Activated CD4-positive, alpha-beta T cell treated with anti-CD3 and anti-CD28 coated beads for 48 hours (primary cell): ENCODE measurements at regions not wholly inside any gene's neighbourhood (a gene's known extent, or its start where the extent isn't known, plus 50 kb on each side); places are given as distances from the start of the nearest gene placed in this dataset.
"Not testable (repeated sequence)": the region's sequence is repeated elsewhere in the genome, so short reads cannot be mapped to it uniquely, and the experiment has no call there.

ENCODE experiments used
- DNase-seq: peaks from one replicate; pipeline ENCODE4 v3.0.0-alpha.2; 2020

DNA sequence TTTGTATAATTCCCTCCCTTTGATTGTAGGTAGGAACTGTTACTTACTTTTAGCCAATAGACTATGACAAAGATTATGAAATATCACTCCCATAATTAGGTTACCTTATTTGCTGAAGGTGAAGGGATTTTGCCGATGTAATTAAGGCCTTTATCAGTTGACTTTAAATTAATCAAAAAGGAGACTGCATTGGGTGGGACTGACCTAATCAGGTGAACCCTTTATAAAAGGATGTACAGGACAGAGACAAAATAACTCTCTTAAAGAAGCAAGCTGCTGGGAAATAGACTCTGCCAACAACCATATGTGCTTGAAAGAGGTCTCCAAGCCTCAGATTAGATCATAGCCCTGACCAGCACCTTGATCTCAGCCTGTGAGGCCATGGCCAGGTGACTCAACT lies 167.6 kb downstream of the SOX3 start:
- DNase-seq = no peak

DNA sequence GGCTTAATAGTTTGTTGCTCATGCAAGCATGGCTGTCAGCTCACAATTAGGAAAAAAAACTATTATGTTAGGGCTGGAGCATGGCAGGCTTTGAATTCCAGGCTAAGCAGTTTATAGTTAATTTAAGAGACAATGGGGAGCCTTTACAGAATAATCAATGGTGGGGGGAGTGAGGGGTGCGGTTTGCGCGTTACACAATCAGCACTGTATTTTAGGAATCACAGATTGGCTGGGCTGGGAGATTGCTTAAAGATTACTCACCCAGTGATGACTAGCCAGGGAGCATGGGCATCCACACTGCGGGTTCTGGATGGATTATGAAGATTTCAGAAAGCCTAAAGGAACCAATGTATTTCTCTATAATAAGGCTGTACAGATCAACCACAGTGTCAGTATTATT lies 186.6 kb downstream of the SOX3 start:
- DNase-seq = no peak

DNA sequence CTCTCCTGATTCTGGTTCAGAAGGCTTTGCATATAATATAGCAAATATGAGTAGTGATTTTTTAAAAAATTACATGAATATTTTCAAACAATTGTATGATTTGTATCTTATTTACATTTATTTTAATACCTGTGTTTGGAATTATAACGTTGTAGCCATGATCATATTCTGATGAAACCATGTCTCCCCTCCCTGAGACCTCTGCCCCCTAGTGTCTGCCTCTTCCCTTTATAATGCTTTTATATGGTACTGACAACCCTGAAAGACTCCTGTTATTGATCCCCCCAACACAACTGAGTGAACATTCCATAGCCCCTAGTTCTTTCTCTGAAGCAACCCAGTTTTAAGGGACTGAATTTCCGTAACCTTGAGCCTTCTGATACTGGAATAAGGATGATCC lies 187.4 kb downstream of the SOX3 start:
- no peak for DNase-seq

DNA sequence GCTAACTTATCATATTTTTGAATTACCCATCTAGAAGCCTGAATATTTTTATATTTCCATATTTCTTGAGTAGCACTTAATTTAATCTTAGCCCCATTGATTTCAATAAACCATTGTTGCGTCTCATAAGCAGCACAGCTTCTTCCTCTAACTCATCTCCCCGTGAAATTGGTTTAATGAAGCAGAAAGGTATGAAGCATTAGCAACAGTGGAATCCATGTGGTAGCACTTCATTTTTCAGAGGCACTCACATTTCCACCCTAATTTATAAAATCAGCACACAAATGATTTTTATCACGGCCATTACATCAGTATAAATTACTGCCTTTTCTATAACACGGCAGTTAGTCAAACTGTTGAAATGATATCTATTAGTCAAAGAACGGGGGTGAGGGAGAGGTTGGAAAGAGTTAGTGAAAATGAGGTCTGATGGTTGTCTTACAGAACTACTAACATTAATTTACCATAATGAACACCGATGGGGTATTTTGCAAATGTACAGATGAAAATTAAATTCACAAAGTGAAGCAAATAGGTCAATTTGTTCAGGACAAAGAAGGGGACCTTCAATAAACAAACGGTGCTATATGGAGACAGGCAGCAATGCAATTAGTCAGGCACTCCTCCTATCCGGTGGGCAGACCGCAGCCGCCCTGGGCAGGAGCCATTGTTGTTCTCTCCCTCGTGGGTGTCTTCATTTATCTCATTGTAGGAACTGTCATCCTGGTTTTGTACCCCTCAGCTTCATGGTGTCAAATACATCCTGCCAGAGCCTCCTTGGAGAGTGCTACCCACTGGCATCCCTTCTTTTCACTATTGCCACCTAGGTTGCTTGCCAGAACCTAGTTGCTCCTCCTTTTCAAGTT lies 205.7 kb downstream of the SOX3 start:
- DNase-seq = no peak

DNA sequence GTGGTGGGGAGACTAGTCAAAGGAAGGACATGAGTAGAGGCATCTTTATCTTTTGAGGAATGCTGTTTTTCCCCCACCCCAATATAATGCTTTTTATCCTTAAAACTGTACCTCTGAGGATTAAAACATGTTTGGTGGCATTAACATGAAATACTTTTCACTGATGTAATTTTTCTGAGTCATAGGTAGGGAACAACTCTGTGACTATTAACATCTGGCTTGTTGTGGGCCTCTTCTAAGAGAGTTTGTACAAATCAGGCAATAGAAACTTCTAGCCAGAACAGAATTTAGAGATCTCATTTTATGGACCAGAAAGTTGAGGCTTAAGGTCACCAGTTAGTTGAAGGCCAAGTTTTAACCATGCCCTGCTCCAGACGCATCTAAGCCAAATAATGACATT lies 207.6 kb downstream of the SOX3 start:
- no peak for DNase-seq

DNA sequence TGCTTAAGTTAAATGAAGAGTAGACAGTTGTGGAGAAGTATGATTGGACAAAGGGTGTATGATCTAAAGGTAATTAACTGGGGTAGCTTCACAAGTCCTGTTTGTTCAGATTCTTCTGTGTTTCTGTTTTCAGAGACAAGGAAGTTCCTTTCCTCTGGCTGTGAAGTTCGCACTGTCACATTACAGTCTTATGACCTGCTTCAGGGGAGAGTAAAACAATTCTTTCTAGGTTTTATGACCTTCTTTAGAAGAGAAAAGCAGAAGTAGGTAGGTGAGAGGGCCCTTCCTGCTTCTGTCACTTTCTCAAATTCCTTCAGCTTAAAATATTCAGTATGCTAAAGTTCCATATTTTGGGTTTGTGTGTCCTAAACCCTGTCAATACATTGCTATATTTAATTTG lies 211.9 kb downstream of the SOX3 start:
- no peak for DNase-seq

DNA sequence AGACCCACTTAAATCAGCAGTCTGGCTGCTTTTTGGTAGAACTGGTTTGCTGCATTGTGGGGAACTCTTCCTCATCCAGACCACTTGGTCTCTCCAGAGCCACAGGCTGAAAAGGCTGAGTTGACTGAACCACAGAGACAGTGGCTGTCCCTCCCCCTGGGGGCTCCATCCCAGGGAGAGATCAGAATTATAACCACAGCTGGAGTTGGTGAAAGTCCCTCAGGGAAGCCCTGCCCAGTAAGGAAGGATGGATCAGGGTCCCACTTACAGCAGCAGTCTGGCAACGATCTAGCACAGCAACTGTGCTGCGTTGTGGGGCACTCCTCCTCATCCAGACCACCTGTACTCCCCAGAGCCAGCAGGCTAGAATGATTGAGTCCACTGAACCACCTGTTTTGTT lies 212.7 kb downstream of the SOX3 start:
- DNase-seq = no peak

DNA sequence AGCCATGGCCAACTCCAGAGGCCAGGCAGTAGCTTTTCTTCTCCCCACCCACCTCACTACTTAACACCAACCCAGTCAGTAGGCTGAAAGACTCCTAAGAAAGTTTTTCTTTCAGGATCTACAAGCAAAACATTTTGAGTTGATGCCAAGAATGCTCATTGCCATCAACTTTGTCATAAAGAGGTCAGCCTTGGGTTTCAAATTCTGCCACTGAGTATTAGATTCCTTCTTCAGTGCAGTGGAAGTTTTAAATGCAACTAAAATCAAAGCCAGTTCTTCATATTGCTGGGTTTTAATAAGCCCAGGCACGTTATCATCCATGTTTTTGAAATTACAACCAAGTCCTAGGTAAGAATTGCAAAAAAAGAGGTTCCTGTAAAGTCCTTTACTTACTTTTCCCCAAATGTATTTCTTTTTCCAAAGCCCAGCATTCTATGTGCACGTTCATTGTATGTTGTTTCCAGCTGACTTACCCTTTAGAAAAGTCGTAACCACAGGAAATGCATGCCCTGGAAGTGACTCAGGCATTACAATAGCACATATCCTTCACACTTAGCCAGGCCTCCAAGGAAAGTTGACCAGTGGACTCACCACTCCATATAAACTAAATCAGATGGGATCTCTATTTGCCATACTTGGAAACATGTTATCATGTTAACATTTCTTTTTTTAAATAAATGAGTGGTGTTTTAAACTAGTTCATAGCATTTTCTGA lies 229.9 kb downstream of the SOX3 start:
- no peak for DNase-seq

DNA sequence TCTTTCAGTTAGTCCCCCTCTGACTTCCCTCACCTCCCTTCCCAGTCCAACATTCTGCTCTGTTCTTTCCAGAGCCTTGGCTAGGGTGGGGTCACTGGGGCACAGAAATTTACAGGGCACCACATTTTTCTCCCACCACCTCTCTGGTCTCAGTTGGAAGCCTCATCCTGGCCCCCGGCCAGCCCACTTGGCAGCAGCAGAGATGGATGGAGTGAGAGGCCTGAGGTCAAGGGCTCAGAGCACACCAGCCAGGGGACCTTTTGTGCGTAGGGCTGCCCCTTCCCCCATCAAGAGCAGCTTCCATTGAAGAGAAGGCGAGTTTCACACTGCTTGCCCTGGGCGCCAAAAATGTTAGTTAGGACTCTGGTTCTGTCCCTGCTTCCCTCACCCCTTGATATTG lies 230.9 kb downstream of the SOX3 start:
- no peak for DNase-seq

DNA sequence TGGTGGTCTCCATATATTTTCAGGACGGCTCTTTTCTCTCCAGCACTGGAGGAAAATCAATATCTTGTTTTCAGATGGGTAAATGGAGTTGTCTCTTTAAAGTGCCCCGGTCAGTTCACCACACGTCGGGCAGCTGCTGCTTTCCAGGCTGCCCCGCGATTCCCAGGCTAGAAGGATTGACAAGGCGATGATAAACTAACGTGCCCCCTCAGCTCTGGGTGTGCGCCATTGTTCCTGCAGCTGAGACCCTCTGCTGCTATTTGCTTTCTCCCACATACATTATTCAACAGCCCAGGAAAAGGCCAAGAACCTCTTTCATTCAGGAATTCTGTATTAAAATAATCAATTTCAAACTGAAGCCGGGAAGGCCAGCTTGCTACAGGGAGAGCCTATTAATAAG lies 254.5 kb downstream of the SOX3 start:
- no peak for DNase-seq

DNA sequence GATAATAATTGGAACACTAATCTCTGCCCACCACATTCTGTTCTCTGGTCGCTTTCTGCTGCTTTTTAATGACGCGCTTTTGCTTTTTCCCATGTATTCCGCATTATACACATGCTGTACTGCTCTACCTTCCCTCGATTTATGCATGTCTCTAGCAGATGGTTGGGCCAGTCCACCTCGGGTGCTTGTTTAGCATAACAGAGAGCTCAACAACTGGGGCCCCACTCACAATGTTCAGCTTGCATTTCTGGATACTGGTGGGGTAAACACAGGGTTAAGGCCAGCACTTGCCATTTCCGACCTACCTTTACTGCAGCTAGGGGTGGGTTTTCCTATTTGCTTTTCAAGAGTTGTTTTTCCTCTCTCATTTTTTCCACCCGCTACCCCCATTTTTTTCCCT lies 255.8 kb downstream of the SOX3 start:
- no peak for DNase-seq

DNA sequence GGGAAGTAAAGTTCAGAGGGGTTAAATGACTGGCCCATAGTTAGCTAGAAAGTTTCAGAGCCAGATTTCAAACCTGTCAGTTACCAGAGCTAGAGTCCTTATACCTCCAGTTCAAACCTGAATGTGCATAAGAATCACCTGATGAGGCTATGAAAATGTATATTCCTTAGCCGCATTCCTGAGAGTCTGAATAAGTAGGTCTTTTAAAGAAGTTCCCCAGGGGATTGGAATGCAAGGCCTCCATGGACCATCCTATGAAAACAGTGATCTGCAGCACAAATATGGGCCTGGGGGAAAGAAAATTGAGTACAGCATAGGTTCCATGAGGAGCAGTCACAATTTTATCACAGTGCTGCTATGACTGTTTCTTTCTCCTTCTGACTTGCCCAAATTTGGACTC lies 263.9 kb upstream of the CXorf66 start:
- no peak for DNase-seq

DNA sequence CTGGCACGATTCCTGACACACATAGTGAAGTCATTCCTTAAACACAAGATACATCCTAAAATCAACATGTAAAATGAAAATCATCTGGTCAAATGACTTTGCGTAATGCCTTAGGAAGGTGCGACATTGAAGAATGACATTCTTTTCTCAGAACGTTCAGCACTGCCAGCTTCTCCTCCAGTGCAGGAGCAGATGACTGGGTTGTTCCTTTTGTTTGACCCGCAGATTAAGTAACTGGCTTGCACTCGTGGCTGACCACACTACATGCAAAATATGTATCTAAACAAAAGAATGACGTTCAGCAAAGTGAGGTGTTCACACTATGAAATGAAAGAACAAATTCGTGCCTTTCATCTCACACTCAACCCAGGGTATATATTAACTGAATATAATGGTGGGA lies 260.7 kb upstream of the CXorf66 start:
- DNase-seq = not testable (repeated sequence)

DNA sequence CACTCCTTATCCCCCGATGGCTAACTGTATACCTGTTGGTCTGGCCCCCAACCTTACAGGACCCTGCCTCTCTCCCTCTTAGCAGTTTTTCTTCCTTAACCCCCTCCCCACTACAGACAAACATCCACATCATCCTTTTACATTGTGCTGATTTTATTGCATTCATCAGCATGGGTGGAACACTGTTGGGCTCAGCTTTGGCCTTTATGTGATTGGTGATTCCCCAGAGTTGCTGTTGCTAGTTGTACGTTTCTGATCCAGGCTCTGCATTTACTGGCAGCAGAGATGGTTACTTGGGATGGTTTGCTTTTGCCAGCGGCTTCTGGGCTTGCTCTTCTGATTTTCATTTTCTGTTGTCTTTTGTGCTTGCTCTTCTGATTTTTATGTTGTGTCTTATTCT lies 250.6 kb upstream of the CXorf66 start:
- DNase-seq = not testable (repeated sequence)

DNA sequence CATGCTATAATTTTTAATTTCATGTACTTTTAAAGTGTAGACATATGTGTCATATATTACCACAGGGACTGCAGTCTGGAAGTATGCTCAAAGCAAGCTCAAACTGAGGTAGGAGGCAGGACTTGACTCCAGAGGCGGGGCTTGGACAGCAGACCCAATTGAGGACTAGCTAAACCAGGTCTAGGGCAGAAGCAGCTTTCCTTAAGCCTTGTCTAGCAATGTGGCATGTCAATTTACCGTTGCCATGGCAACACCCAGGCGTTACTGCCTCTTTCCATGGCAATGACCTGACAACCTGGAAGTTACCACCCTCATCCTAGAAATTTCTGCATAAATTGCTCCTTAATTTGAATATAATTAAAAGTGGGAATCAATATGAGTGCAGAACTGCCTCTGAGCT lies 249.2 kb upstream of the CXorf66 start:
- DNase-seq = not testable (repeated sequence)

DNA sequence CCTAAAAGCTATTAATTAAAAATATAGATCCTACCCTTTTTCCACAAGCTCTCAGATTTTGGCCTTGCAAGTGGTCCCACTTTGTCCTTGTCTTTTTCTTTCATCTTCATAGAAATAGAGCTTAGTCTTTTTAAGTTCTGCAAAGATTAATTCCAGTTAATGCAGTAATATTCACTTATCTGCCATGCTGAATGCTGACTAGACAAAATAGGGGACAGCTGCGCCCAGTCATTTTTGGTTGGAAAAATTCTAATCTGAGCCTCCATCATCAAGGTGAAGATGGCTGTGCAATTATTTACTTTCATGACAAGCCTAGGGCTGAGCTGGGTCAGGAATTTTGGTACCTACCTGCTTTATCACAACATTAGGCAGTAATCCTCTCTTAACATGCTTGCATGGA lies 241.3 kb upstream of the CXorf66 start:
- DNase-seq = no peak

DNA sequence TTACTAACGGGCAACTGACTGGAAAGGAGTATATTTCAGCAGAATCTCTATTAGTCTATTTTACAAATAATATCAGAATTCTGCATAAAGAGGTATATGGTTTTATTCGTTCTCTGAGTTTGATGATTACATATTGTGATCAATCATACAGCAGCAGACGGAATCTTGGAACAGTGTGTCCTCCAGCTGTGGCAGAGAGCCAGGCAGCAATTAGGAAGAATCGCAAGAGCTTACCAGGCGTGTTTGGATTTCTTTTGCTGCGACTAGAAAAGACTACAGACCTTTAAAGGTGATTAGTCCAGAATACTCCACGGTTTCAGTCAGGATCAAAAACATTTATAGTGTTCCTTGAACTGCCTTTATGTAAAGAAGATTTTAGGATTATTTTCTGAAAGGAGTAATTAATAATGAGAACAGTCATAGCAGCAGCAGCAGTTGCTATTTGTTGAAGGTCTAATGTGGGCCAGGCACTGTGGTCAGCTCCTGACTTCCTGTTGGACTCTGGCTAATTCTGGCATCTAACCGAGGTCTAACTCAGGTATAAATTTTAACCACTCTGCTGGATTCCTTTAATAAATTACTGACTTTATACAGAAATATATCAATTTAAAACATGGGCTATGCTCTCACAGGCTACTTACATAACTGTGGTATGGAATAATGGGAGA lies 225.3 kb upstream of the CXorf66 start:
- DNase-seq = no peak

DNA sequence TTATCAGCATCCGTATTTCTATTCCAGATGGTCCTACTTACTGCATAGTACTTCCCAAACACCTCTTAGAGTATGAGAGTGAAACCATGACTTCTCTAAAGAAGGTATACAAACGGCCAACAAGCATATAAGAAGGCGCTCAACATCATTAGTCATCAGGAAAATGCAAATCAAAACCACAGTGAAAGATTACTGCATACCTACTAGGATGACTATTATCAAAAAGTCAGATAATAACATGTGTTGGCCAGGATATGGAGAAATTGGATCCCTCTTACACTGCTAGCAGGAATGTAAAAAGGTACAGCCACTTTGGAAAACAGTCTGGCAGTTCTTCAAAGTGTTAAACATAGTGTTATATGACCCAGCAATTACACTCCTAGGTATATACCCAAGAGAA lies 215.3 kb upstream of the CXorf66 start:
- DNase-seq = no peak

DNA sequence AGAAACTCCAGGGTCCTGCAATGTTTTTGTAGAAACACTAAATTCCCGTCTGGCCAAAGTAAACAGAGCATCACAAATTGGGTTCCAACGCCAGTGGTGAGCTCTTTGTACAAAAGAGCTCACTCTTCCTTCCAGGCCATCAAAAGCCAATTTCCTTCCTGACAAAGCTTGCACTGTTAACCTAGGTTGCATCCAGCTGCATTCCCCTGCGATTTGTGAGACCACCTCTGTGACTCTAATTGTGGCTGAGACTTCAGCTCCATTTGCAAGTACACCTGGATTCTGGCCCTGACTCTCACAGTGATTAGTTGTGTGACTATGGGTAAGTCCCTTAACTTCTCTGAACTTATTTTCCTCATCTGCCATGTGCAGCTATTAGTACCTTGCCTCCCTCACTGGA lies 212.5 kb upstream of the CXorf66 start:
- DNase-seq = no peak

DNA sequence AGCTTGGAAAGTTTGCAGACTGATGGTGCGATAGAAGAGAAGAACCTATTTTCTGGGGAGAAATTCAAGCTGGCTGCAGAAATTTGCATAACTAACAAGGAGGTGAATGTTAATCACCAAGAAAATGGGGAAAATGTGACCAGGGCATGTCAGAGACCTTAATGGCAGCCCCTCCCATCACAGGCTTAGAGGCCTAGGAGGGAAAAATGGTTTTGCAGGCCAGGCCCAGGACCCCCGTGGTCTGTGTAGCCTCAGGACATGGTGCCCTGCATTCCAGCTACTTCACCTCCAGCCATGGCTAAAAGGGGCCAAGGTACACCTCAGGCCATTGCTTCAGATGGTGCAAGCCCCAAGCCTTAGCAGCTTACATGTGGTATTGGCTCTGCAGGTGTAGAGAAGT lies 207.1 kb upstream of the CXorf66 start:
- DNase-seq = no peak

DNA sequence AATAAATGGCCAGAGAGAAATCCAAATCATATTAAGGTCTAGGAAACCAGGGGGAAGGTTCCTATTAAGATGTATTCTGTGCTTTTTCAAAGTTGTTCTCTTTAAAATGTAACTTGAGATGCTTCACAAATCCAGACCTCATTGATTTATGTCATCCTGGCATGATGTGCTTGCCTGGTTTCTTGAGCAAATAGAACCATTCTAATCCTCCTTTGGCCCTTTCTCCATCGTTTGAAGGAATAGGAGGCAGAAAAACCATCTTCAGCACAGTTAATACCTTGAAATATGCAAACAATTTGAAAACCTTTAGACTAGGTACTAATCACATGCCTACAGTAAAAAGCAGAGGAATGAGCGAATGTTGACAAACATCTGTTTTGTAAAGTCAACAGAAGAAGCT lies 202.2 kb upstream of the CXorf66 start:
- DNase-seq = no peak

DNA sequence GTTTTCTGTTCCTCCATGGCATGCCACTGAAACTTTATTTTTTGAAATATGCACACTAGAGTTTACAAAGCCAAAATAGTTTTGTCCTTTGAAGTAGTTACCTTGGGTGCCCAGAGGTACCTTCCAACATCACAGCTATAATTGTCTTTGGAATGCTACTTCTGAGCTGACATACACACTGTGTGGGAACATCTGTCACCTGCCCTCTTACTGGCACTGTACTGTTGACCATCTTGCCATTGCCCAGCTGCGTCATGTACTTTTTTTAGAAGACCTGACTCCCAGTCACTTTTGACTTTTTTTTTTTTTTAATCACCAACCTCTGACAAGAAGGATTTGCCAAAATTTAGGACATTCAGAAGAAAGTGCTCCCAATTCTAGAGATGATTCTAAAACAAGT lies 200.5 kb upstream of the CXorf66 start:
- no peak for DNase-seq

DNA sequence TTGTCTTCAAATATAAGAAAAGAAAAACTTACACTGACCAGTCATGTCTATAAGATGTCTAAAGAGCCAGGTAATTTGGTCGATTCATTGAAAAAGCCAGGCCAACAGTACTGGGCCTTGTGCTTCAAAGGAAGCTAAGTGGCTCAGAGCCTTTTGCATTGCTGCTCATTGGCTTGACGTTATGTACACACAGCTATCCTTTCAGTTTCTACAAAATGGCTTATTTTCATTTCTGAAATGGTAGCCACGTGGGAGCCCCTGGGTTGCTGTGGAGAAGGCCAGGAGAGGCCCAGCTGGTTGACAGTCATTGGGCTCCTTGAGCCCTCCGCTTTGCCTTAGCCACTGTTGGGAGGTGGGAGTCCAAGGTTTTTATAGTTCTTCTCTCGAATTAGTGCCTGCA lies 199.1 kb upstream of the CXorf66 start:
- DNase-seq = no peak
